ENCODE measurements at regions not wholly inside any gene's neighbourhood (a gene's known extent, or its start where the extent isn't known, plus 50 kb on each side); places are given as distances from the start of the nearest gene placed in this dataset.

- DNase-seq, result no peak
Measured at GRCh38 chr4:17096692-17097091, 198.2 kb upstream of the LDB2 start.

DNA sequence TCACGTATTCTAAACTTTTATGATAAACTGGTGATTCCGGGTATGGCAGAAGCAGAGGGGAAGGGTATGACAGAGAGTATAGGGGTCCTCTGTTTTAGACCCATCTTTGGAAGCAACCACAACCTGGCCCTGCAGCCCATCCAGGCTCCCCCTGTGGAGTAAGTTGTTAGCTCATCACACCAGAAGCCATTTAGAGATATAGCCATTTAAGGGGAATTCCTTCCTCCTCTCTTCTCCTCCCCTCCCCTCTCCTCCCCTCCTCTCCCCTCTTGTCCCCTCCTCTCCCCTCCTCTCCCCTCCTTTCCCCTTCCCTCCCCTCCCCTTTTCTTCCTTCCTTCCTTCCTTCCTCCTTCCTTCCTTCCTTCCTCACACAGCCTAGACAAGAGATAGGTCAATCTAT lies 197.3 kb upstream of the LDB2 start:
- DNase-seq, result no peak

DNA sequence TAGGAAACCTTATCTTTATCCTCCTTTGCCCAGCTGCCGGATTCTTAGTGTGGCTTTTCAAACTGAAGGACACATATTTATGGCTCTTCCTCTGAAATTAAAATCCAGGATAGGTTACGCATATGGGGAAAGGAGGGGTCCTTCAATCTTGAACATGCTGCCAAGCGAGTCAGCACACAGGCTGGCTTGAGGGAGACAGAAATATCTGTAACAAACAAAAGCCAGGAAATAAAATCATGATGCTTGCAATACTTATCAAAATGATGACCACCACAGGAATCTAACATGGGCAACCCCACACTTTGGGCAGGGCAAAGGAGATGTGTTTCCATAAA lies 196.4 kb upstream of the LDB2 start:
- no peak for DNase-seq

DNA sequence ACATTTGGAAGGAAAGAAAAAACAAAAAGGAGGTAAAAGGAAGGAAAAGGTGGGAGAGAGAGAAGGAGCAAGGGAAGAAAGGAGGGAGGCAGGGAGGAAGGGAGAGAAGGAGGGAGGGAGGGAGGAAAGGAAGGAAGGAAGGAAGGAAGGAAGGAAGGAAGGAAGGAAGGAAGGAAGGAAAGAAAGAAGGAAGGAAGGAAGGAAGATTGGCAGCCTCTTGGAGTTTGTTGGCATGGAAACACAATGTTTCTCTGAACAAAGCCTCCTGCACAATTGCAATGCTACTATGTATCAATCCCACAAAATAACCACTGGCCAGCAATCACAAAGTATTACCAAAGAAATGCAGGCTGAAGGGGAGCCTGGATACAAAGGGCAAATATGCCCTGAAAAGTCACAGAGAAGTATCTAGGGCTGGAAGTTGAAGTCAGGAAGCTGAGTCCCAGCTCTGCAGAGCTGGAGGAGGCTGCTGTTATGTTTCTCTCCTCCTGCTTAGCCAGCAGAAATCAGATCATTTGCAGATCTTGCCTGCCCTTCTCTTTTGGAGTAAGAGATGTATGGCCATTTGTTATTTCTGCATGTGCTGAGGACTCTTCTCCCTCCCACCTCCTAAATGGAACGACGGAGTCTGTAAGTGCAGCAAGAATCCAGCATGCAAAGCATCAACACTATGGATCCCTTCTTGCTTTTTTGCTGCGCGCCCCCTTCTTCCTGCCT lies 195.9 kb upstream of the LDB2 start:
- no peak for DNase-seq

DNA sequence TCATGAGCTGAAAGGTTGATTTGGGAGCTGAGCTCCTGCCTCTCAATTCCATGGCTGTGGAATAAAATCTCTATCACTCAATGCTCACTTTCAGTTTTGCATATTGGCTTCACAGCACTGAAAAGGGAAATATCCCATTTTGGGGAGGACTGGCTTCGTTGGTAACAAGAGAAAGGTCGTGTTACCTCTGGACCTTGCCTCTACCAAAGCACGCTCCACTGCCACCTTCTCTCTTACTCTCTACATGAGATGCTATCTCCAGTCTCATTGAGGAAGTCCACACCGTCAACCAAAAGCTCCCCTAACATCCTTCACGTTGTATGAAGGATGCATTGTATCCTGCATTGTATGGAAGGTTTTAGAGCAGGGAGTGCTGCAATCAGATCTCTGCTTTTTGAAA lies 195.0 kb upstream of the LDB2 start:
- no peak for DNase-seq

DNA sequence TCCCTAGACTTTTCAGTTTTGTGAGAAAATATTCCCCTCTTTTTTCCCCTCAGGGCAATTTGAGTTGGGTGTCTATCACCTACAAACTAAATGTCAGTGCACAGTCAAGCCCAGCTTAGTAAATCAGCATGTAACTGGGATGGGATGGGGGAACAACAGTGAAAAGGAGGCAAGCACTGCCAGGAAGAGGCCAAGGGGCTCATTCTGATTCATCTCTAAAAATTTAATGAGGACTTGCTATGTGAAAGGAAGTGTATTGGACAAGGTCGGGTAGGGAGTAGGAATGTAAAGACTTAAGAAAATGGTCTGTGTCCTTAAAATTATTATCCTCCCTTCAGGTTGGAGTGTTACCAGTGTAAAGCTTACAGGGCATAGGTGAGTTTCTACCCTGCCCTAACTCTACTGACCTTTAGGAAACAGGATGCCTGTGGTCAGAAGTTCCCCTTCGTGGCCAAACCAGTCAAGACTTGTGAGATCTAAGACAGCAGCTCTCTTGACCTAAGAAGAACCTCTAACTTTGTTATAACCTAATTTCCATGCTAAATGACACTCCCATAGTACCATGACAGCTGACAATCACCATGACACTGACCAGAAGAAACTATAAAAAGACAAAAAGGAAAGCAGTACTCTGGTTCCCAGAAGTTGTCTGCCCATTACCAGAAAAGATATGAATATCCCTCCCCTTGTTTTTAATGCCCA lies 194.4 kb upstream of the LDB2 start:
- no peak for DNase-seq

DNA sequence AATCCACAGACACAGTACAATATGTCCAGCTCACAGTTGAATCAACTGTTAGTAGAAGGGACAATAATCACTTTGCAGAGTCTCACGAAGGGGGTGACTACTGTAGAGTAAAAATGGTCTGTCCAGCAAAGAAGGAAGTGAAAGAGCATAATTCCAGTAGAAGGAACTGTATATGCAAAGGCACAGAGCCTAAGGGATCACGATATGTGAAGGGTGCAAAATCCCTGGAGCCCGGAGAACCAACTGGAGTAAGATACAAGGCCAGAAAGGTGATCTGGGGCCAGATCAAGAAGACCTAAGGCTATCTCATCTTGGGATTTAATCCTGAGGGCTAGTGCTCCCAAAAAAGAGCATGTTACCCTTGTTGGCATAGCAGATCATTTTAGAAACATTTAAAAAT lies 192.7 kb upstream of the LDB2 start:
- no peak for DNase-seq

- no peak for DNase-seq
Measured at GRCh38 chr4:17090063-17090462, 191.6 kb upstream of the LDB2 start.

GRCh38 chr4:17085416-17085815 lies 187.0 kb upstream of the LDB2 start:
- no peak for DNase-seq

- no peak for DNase-seq
Measured at GRCh38 chr4:17082186-17082585, 183.7 kb upstream of the LDB2 start.

GRCh38 chr4:17081179-17081578 lies 182.7 kb upstream of the LDB2 start:
- DNase-seq, result no peak

DNA sequence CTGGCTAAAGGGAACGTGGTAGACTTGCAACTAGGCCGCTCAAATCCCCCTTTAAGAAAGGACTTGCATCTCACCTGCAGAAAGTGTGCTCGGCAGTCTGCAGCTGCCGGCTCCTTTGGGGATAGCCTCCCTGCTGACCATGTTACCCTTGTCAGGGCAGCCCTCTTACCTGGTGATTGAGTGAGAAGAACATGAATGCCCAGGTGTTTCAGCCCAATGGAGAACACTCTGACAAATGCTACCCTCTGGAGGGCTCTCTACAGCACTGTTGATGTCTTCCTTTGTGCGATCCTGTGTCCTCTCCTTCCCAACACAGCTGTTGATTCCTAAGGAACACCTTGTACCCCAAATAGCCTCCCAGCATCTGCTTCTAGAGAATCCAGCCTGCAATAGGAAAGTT lies 178.7 kb upstream of the LDB2 start:
- DNase-seq, result no peak

DNA sequence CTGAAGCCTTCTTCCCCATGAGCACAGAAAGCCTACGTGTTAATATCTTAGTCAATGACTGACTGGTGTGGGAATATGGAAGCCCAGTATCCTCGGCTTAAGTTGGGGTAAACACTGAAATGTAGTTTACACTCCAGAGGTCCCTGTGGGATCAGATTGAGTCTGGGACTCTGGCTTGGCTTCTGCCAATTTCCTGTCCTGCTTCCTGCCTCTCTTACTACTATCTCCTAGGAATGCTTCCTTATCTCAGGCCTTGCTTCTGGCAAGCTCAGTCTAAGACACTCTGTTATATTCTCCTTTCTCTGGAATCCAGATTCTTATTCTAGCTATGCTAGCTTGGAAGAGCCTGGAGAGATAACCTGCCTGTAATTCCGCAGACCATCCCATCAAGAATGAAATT lies 174.0 kb upstream of the LDB2 start:
- DNase-seq, result no peak

- DNase-seq, result no peak
Measured at GRCh38 chr4:17068891-17069290, 170.4 kb upstream of the LDB2 start.

DNA sequence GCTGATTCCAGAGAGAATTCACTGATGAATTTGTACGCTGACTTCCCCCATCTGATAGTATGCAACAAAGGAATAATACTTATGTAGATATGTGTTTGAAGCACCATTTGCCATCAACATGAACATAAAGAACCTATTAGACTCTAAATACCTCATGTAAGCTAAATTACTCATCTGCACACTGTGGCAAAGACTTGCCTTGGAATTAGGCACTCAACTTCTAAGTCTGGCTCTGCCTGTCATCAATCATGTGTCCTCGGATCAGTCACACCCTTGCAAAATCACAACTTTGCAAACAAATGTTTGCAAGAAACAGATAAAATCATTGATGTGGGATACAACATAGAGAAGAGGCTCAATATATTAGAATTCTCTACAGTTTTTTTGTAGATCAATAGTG lies 169.9 kb upstream of the LDB2 start:
- no peak for DNase-seq

GRCh38 chr4:17066972-17067371 lies 168.5 kb upstream of the LDB2 start:
- DNase-seq, result no peak

GRCh38 chr4:17066236-17066635 lies 167.8 kb upstream of the LDB2 start:
- no peak for DNase-seq

GRCh38 chr4:17065821-17066220 lies 167.4 kb upstream of the LDB2 start:
- no peak for DNase-seq

- DNase-seq, result no peak
Measured at GRCh38 chr4:17064959-17065358, 166.5 kb upstream of the LDB2 start.

DNA sequence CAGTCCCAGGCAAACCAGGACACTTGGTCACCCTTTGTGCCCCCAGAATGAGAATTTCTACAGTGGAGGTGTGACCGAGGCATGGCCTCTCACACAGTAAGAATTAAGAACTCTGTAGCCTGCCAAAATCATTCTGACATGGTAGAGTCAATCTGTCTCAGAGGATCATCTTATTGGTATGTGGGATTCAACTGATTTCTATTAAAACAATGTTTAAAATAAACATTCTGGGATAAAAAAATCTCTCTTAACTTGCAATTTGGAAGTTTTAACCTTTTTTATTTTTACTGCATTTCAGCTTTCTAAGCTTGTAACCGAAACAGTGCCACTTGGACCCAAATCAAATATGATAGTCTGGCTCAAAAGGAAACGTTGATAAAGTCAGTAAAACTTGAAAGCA lies 165.4 kb upstream of the LDB2 start:
- no peak for DNase-seq

GRCh38 chr4:17060230-17060629 lies 161.8 kb upstream of the LDB2 start:
- DNase-seq, result no peak

DNA sequence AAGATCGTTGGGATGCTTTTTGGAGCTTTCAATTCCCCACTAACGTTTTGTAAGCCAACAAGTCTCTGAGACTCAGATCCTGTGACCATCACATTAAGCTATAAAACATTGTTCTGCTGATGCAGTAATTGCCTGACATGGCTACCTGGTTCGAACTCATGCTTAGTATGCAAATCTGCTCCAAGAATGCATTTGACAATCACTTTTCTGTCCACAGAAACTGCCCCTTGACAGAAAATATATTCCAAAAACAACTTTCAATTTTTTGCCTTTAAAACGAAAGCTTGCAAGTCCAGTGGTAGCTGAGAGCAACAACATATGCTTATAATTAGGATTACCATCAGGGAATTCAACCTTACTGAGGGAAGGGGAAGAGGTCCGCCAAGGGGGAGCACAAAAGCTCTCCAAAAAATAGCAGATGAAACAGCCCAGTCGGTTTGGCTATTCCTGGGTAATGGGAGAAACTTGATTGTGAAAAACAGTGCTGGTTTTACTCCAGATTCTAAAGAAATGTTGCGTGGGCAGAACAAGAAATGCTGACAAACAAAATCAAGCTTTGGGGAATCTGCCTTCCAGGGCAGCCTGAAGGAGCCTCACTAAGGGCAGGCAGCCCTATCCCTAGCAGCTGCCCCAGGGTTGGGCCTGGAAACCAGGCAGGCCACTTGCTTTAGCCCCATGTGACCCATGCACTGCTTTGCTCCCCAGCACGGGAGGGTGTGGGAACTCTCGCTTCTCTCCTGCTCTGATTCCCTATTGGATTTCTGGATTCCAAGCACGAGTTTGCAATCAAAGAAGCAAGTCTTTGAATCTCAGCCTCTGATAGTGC lies 160.7 kb upstream of the LDB2 start:
- DNase-seq, result no peak

GRCh38 chr4:17058536-17058915 lies 160.1 kb upstream of the LDB2 start:
- DNase-seq, result no peak

GRCh38 chr4:17057035-17057434 lies 158.6 kb upstream of the LDB2 start:
- no peak for DNase-seq
